WTC11 (cell line): ENCODE measurements at regions not wholly inside any gene's neighbourhood (a gene's known extent, or its start where the extent isn't known, plus 50 kb on each side); places are given as distances from the start of the nearest gene placed in this dataset.

Experiments used
- CTCF ChIP-seq: fragments of 200-600 bp; IDR thresholded peaks from 2 replicates; pipeline ENCODE4 v1.8.0; 2022; ENCODE audit warnings: antibody characterized with exemption
- E2F5 ChIP-seq: sonication (generic); formaldehyde crosslinking; IDR thresholded peaks from 2 replicates; pipeline ENCODE4 v1.8.1; 2022; ENCODE audit warnings: mild to moderate bottlenecking, moderate library complexity, missing genetic modification reagents
- ESRRA ChIP-seq: sonication (generic); formaldehyde crosslinking; IDR thresholded peaks from 2 replicates; pipeline ENCODE4 v1.8.1; 2022; ENCODE audit warnings: mild to moderate bottlenecking, missing genetic modification reagents, borderline replicate concordance
- ETV6 ChIP-seq: sonication (generic); formaldehyde crosslinking; IDR thresholded peaks from 2 replicates; pipeline ENCODE4 v1.8.1; 2022; ENCODE audit warnings: mild to moderate bottlenecking, missing genetic modification reagents
- JUN ChIP-seq: sonication (generic); formaldehyde crosslinking; IDR thresholded peaks from 2 replicates; pipeline ENCODE4 v1.8.0; 2023; ENCODE audit warnings: mild to moderate bottlenecking, missing genetic modification reagents
- PREB ChIP-seq: sonication (generic); formaldehyde crosslinking; IDR thresholded peaks from 2 replicates; pipeline ENCODE4 v1.8.1; 2022; ENCODE audit warnings: mild to moderate bottlenecking, missing genetic modification reagents, moderate library complexity, borderline replicate concordance
- TCF7 ChIP-seq: sonication (generic); formaldehyde crosslinking; IDR thresholded peaks from 2 replicates; pipeline ENCODE4 v1.8.0; 2022; ENCODE audit warnings: mild to moderate bottlenecking, low read depth, missing genetic modification reagents, moderate library complexity
- TEAD4 ChIP-seq: sonication (generic); formaldehyde crosslinking; IDR thresholded peaks from 2 replicates; pipeline ENCODE4 v1.8.0; 2022; ENCODE audit warnings: mild to moderate bottlenecking, missing genetic modification reagents
- ZBTB21 ChIP-seq: sonication (generic); formaldehyde crosslinking; IDR thresholded peaks from 2 replicates; pipeline ENCODE4 v1.8.1; 2023; ENCODE audit warnings: mild to moderate bottlenecking, missing genetic modification reagents, borderline replicate concordance
- ZNF423 ChIP-seq: fragments of 250-450 bp; sonication (Bioruptor Pico); IDR thresholded peaks from 2 replicates; pipeline ENCODE4 v2.1.2; 2022; ENCODE audit warnings: mild to moderate bottlenecking, moderate library complexity
- TF ChIP-seq, protein P1 (sequence below): sonication (generic); formaldehyde crosslinking; IDR thresholded peaks from 2 replicates; pipeline ENCODE4 v1.8.1; 2023; ENCODE audit warnings: mild to moderate bottlenecking, missing genetic modification reagents, moderate library complexity
- TF ChIP-seq, protein P2 (sequence below): sonication (generic); formaldehyde crosslinking; IDR thresholded peaks from 2 replicates; pipeline ENCODE4 v1.8.0; 2022; ENCODE audit warnings: mild to moderate bottlenecking, missing genetic modification reagents
- TF ChIP-seq, protein P3 (sequence below): sonication (generic); formaldehyde crosslinking; IDR thresholded peaks from 2 replicates; pipeline ENCODE4 v1.8.1; 2022; ENCODE audit warnings: low read depth, missing genetic modification reagents, borderline replicate concordance
- TF ChIP-seq, protein P4 (sequence below): sonication (generic); formaldehyde crosslinking; conservative IDR thresholded peaks from 2 replicates; pipeline ENCODE4 v1.8.1; 2022; ENCODE audit warnings: mild to moderate bottlenecking, missing genetic modification reagents

- TF ChIP-seq TEAD4 (CRISPR knock-in tag), result no peak
- TF ChIP-seq CTCF, result peak; percentile 32; the same call in 1 of the 2 replicates
- TF ChIP-seq TCF7, result no peak
- TF ChIP-seq PREB, result no peak
- no peak for TF ChIP-seq E2F5 (CRISPR knock-in tag)
- TF ChIP-seq ZNF423 (CRISPR knock-in tag), result no peak
- no peak for TF ChIP-seq ESRRA (CRISPR knock-in tag)
- TF ChIP-seq JUN, result no peak
- TF ChIP-seq ETV6 (CRISPR knock-in tag), result no peak
- no peak for TF ChIP-seq ZBTB21
- TF ChIP-seq, protein P1, sequence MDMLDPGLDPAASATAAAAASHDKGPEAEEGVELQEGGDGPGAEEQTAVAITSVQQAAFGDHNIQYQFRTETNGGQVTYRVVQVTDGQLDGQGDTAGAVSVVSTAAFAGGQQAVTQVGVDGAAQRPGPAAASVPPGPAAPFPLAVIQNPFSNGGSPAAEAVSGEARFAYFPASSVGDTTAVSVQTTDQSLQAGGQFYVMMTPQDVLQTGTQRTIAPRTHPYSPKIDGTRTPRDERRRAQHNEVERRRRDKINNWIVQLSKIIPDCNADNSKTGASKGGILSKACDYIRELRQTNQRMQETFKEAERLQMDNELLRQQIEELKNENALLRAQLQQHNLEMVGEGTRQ (CRISPR knock-in tag), result no peak
- TF ChIP-seq, protein P2, sequence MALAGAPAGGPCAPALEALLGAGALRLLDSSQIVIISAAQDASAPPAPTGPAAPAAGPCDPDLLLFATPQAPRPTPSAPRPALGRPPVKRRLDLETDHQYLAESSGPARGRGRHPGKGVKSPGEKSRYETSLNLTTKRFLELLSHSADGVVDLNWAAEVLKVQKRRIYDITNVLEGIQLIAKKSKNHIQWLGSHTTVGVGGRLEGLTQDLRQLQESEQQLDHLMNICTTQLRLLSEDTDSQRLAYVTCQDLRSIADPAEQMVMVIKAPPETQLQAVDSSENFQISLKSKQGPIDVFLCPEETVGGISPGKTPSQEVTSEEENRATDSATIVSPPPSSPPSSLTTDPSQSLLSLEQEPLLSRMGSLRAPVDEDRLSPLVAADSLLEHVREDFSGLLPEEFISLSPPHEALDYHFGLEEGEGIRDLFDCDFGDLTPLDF (CRISPR knock-in tag), result no peak
- TF ChIP-seq, protein P3, sequence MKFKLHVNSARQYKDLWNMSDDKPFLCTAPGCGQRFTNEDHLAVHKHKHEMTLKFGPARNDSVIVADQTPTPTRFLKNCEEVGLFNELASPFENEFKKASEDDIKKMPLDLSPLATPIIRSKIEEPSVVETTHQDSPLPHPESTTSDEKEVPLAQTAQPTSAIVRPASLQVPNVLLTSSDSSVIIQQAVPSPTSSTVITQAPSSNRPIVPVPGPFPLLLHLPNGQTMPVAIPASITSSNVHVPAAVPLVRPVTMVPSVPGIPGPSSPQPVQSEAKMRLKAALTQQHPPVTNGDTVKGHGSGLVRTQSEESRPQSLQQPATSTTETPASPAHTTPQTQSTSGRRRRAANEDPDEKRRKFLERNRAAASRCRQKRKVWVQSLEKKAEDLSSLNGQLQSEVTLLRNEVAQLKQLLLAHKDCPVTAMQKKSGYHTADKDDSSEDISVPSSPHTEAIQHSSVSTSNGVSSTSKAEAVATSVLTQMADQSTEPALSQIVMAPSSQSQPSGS (CRISPR knock-in tag), result no peak
- TF ChIP-seq, protein P4, sequence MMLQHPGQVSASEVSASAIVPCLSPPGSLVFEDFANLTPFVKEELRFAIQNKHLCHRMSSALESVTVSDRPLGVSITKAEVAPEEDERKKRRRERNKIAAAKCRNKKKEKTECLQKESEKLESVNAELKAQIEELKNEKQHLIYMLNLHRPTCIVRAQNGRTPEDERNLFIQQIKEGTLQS (CRISPR knock-in tag), result no peak
These were observed 983.9 kb upstream of the EEF2KMT start for GRCh38 chr16:6081320-6081976.
